ENCODE measurements at regions not wholly inside any gene's neighbourhood (a gene's known extent, or its start where the extent isn't known, plus 50 kb on each side); places are given as distances from the start of the nearest gene placed in this dataset.

- intact Hi-C loops (cut with DNase I), result no loop called here
- H3K4me3 ChIP-seq (ENCODE audit: low read length in 3 of 3), result no peak overlapping the region
- H3K27me3 ChIP-seq (ENCODE audit: control insufficient read depth, insufficient read depth, low read length), result no peaks in the 10 kb centered on the region
- FAIRE-seq (no peak), DNase-seq (no peak)
- no peaks in the 10 kb centered on the region for H3K36me3 ChIP-seq (ENCODE audit: control insufficient read depth in 2 of 3, insufficient read depth in 3 of 3, low read length in 3 of 3)
- no peak for TF ChIP-seq CTCF (IDR thresholded peaks at IDR 0.05; ENCODE audit: borderline replicate concordance, extremely low read depth, insufficient read depth)
- H3K27ac ChIP-seq (ENCODE audit: low read depth in 2 of 2, low read length in 2 of 2), result no peak overlapping the region
- no peak overlapping the region for H3K9ac ChIP-seq (ENCODE audit: low read length in 3 of 3)
- peaks cover 0 to 2% (median 0%) of the 10 kb centered on the region in 3 donors for H3K4me1 ChIP-seq (ENCODE audit: control insufficient read depth in 2 of 3, insufficient read depth in 2 of 3, low read depth in 1 of 3, low read length in 3 of 3)
- H3K9me3 ChIP-seq (ENCODE audit: control insufficient read depth in 2 of 3, insufficient read depth in 1 of 3, low read length in 3 of 3), result no peaks in the 10 kb centered on the region
Measured at GRCh38 chr16:51248217-51248616, 97.1 kb upstream of the SALL1 start.

- Histone ChIP-seq H3K4me3 (ENCODE audit: low read length in 3 of 3) (no peak overlapping the region), H3K4me1 (ENCODE audit: control insufficient read depth in 2 of 3, insufficient read depth in 2 of 3, low read depth in 1 of 3, low read length in 3 of 3) (peaks cover 0 to 2% (median 0%) of the 10 kb centered on the region in 3 donors), H3K36me3 (ENCODE audit: control insufficient read depth in 2 of 3, insufficient read depth in 3 of 3, low read length in 3 of 3) (no peaks in the 10 kb centered on the region), H3K9ac (ENCODE audit: low read length in 3 of 3) (no peak overlapping the region), H3K27me3 (ENCODE audit: control insufficient read depth, insufficient read depth, low read length) (no peaks in the 10 kb centered on the region), H3K9me3 (ENCODE audit: control insufficient read depth in 2 of 3, insufficient read depth in 1 of 3, low read length in 3 of 3) (no peaks in the 10 kb centered on the region), H3K27ac (ENCODE audit: low read depth in 2 of 2, low read length in 2 of 2) (no peak overlapping the region)
- DNase-seq, result no peak
- no peak for TF ChIP-seq CTCF (IDR thresholded peaks at IDR 0.05; ENCODE audit: borderline replicate concordance, extremely low read depth, insufficient read depth)
- intact Hi-C loops (cut with DNase I), result no loop called here
- no peak for FAIRE-seq
Measured at GRCh38 chr16:51245658-51245995, 94.6 kb upstream of the SALL1 start.

- peak in 4 of 5 donors; percentile 74 to 89 (median 85) for DNase-seq
- FAIRE-seq, result no peak
- intact Hi-C loops (cut with DNase I), result no loop called here
- Histone ChIP-seq H3K4me1 (ENCODE audit: control insufficient read depth in 2 of 3, insufficient read depth in 2 of 3, low read depth in 1 of 3, low read length in 3 of 3) (peaks cover 0 to 2% (median 0%) of the 10 kb centered on the region in 3 donors), H3K9ac (ENCODE audit: low read length in 3 of 3) (no peak overlapping the region), H3K9me3 (ENCODE audit: control insufficient read depth in 2 of 3, insufficient read depth in 1 of 3, low read length in 3 of 3) (no peaks in the 10 kb centered on the region), H3K4me3 (ENCODE audit: low read length in 3 of 3) (no peak overlapping the region), H3K27ac (ENCODE audit: low read depth in 2 of 2, low read length in 2 of 2) (no peak overlapping the region), H3K36me3 (ENCODE audit: control insufficient read depth in 2 of 3, insufficient read depth in 3 of 3, low read length in 3 of 3) (no peaks in the 10 kb centered on the region), H3K27me3 (ENCODE audit: control insufficient read depth, insufficient read depth, low read length) (no peaks in the 10 kb centered on the region)
- no peak for TF ChIP-seq CTCF (IDR thresholded peaks at IDR 0.05; ENCODE audit: borderline replicate concordance, extremely low read depth, insufficient read depth)
Measured at GRCh38 chr16:51244887-51245657, 94.0 kb upstream of the SALL1 start.
